ENCODE measurements at regions not wholly inside any gene's neighbourhood (a gene's known extent, or its start where the extent isn't known, plus 50 kb on each side); places are given as distances from the start of the nearest gene placed in this dataset.

GRCh38 chr10:128664729-128665128, 538.5 kb upstream of the MKI67 start:
- ChIA-PET CTCF (no interaction called here), POLR2A (no interaction called here)
- no peak overlapping the region for H3K27ac ChIP-seq (ENCODE audit: low read depth, low read length)
- no peak for DNase-seq (ENCODE audit: low read depth, low spot score)
- no peak for TF ChIP-seq CTCF (IDR thresholded peaks at IDR 0.05; ENCODE audit: low read depth, low read length)
- peaks cover 14% of the 10 kb centered on the region for H3K9me3 ChIP-seq (ENCODE audit: control insufficient read depth, insufficient read depth, low read length)
- H3K4me3 ChIP-seq (ENCODE audit: low read depth, low read length), result no peak overlapping the region
- H3K27me3 ChIP-seq (ENCODE audit: control insufficient read depth, insufficient read depth, low read length), result no peaks in the 10 kb centered on the region

- no peak for TF ChIP-seq CTCF (IDR thresholded peaks at IDR 0.05; ENCODE audit: low read depth, low read length)
- Histone ChIP-seq H3K4me3 (ENCODE audit: low read depth, low read length) (no peak overlapping the region), H3K9me3 (ENCODE audit: control insufficient read depth, insufficient read depth, low read length) (peaks cover 39% of the 10 kb centered on the region), H3K27ac (ENCODE audit: low read depth, low read length) (no peak overlapping the region), H3K27me3 (ENCODE audit: control insufficient read depth, insufficient read depth, low read length) (no peaks in the 10 kb centered on the region)
- ChIA-PET CTCF (no interaction called here), POLR2A (no interaction called here)
- no peak for DNase-seq (ENCODE audit: low read depth, low spot score)
These were observed 549.2 kb upstream of the MKI67 start for GRCh38 chr10:128675405-128675804.

GRCh38 chr10:128680116-128680515, 553.9 kb upstream of the MKI67 start:
- H3K27ac ChIP-seq (ENCODE audit: low read depth, low read length), result no peak overlapping the region
- no peak for DNase-seq (ENCODE audit: low read depth, low spot score)
- ChIA-PET CTCF (no interaction called here), POLR2A (no interaction called here)
- H3K9me3 ChIP-seq (ENCODE audit: control insufficient read depth, insufficient read depth, low read length), result peaks cover 48% of the 10 kb centered on the region
- H3K4me3 ChIP-seq (ENCODE audit: low read depth, low read length), result no peak overlapping the region
- TF ChIP-seq CTCF (IDR thresholded peaks at IDR 0.05; ENCODE audit: low read depth, low read length), result no peak
- no peaks in the 10 kb centered on the region for H3K27me3 ChIP-seq (ENCODE audit: control insufficient read depth, insufficient read depth, low read length)

GRCh38 chr10:128684215-128684614, 558.0 kb upstream of the MKI67 start:
- ChIA-PET CTCF (no interaction called here), POLR2A (no interaction called here)
- H3K27ac ChIP-seq (ENCODE audit: low read depth, low read length), result no peak overlapping the region
- no peaks in the 10 kb centered on the region for H3K27me3 ChIP-seq (ENCODE audit: control insufficient read depth, insufficient read depth, low read length)
- DNase-seq (ENCODE audit: low read depth, low spot score), result no peak
- peaks cover 60% of the 10 kb centered on the region for H3K9me3 ChIP-seq (ENCODE audit: control insufficient read depth, insufficient read depth, low read length)
- no peak overlapping the region for H3K4me3 ChIP-seq (ENCODE audit: low read depth, low read length)
- no peak for TF ChIP-seq CTCF (IDR thresholded peaks at IDR 0.05; ENCODE audit: low read depth, low read length)

GRCh38 chr10:128686630-128687278, 560.5 kb upstream of the MKI67 start:
- Histone ChIP-seq H3K27me3 (ENCODE audit: control insufficient read depth, insufficient read depth, low read length) (no peaks in the 10 kb centered on the region), H3K4me3 (ENCODE audit: low read depth, low read length) (no peak overlapping the region), H3K27ac (ENCODE audit: low read depth, low read length) (no peak overlapping the region), H3K9me3 (ENCODE audit: control insufficient read depth, insufficient read depth, low read length) (peaks cover 54% of the 10 kb centered on the region)
- ChIA-PET CTCF (no interaction called here), POLR2A (no interaction called here)
- TF ChIP-seq CTCF (IDR thresholded peaks at IDR 0.05; ENCODE audit: low read depth, low read length), result no peak
- no peak for DNase-seq (ENCODE audit: low read depth, low spot score)
